SK-N-SH treated with all-trans-retinoic acid at 6 μM for 48 hours (cell line): ENCODE measurements at regions not wholly inside any gene's neighbourhood (a gene's known extent, or its start where the extent isn't known, plus 50 kb on each side); places are given as distances from the start of the nearest gene placed in this dataset.
A peak's percentile ranks its signal among the peaks of the same experiment; 100 is the strongest.

Experiments used
- ATAC-seq: fragments of 200-7000 bp; cut with Tn5 transposase; 3 replicates; pipeline ENCODE4 v1.9.1; 2020; ENCODE audit warnings: mild to moderate bottlenecking, moderate library complexity
- ARNTL ChIP-seq: fragments of 450-650 bp; formaldehyde crosslinking; IDR thresholded peaks from 2 replicates; pipeline ENCODE4 v1.5.0; 2020; ENCODE audit warnings: low read depth, mild to moderate bottlenecking, moderate library complexity, borderline replicate concordance
- CSDC2 ChIP-seq: fragments of 250-450 bp; sonication (Bioruptor Pico); IDR thresholded peaks from 2 replicates; pipeline ENCODE4 v1.5.0; 2020; ENCODE audit warnings: mild to moderate bottlenecking, moderate library complexity
- ESRRG ChIP-seq: fragments of 250-450 bp; sonication (Bioruptor Pico); IDR thresholded peaks from 2 replicates; pipeline ENCODE4 v1.6.1; 2021; ENCODE audit warnings: mild to moderate bottlenecking
- GLIS3 ChIP-seq: fragments of 250-450 bp; sonication (Bioruptor Pico); IDR thresholded peaks from 2 replicates; pipeline ENCODE4 v1.5.0; 2020; ENCODE audit warnings: mild to moderate bottlenecking, moderate library complexity
- OSR1 ChIP-seq: fragments of 250-450 bp; sonication (Bioruptor Pico); IDR thresholded peaks from 2 replicates; pipeline ENCODE4 v1.8.0; 2022; ENCODE audit warnings: moderate library complexity, mild to moderate bottlenecking, inconsistent platforms
- TCF4 ChIP-seq: fragments of 250-450 bp; sonication (Bioruptor Pico); IDR thresholded peaks from 2 replicates; pipeline ENCODE4 v1.8.0; 2021; ENCODE audit warnings: mild to moderate bottlenecking, moderate library complexity, borderline replicate concordance
- TOX ChIP-seq: fragments of 250-450 bp; sonication (Bioruptor Pico); IDR thresholded peaks from 2 replicates; pipeline ENCODE4 v1.8.0; 2021; ENCODE audit warnings: mild to moderate bottlenecking, moderate library complexity, borderline replicate concordance
- ZC3H10 ChIP-seq: fragments of 250-450 bp; sonication (Bioruptor Pico); IDR thresholded peaks from 2 replicates; pipeline ENCODE4 v1.5.1; 2021; ENCODE audit warnings: mild to moderate bottlenecking, moderate library complexity
- ZFP30 ChIP-seq: fragments of 450-650 bp; formaldehyde crosslinking; IDR thresholded peaks from 2 replicates; pipeline ENCODE4 v1.5.0; 2022; ENCODE audit warnings: mild to moderate bottlenecking, moderate library complexity
- ZNF8 ChIP-seq: fragments of 450-650 bp; formaldehyde crosslinking; IDR thresholded peaks from 2 replicates; pipeline ENCODE4 v1.5.0; 2020; ENCODE audit warnings: mild to moderate bottlenecking, moderate library complexity
- TF ChIP-seq, protein P1 (sequence below): fragments of 250-450 bp; sonication (Bioruptor Pico); IDR thresholded peaks from 2 replicates; pipeline ENCODE4 v1.5.1; 2021; ENCODE audit warnings: mild to moderate bottlenecking, moderate library complexity
- TF ChIP-seq, protein P2 (sequence below): fragments of 250-450 bp; sonication (Bioruptor Pico); IDR thresholded peaks from 2 replicates; pipeline ENCODE4 v1.8.0; 2021; ENCODE audit warnings: low read depth, mild to moderate bottlenecking, moderate library complexity, borderline replicate concordance
- TF ChIP-seq, protein P3 (sequence below): fragments of 250-450 bp; sonication (Bioruptor Pico); IDR thresholded peaks from 2 replicates; pipeline ENCODE4 v1.5.0; 2020; ENCODE audit warnings: mild to moderate bottlenecking, moderate library complexity

DNA sequence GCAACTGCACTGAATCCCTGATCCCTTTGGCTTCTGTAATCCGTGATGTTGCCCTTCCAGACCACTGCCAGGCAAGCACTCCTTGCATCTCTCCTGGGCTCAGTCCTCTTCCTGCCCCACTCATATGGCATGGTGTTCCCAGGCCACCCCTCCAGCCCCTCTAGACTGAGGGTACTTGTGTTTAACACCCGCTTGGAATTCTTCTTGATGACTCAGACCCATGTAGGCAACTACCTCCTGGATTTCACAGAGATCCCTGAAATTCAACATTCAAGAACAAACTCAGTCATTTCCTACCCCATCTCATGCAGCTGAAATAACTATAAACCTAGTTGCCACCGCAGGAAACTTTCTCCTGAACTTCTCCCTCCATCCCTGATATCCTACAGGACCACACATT, 541.9 kb upstream of the CDH11 start:
- no peak for ATAC-seq
- TF ChIP-seq ESRRG (CRISPR knock-in tag) (no peak), ZC3H10 (CRISPR knock-in tag) (no peak), GLIS3 (CRISPR knock-in tag) (no peak)
- TF ChIP-seq, protein P1, sequence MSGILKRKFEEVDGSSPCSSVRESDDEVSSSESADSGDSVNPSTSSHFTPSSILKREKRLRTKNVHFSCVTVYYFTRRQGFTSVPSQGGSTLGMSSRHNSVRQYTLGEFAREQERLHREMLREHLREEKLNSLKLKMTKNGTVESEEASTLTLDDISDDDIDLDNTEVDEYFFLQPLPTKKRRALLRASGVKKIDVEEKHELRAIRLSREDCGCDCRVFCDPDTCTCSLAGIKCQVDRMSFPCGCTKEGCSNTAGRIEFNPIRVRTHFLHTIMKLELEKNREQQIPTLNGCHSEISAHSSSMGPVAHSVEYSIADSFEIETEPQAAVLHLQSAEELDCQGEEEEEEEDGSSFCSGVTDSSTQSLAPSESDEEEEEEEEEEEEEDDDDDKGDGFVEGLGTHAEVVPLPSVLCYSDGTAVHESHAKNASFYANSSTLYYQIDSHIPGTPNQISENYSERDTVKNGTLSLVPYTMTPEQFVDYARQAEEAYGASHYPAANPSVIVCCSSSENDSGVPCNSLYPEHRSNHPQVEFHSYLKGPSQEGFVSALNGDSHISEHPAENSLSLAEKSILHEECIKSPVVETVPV (CRISPR knock-in tag): no peak
- TF ChIP-seq, protein P2, sequence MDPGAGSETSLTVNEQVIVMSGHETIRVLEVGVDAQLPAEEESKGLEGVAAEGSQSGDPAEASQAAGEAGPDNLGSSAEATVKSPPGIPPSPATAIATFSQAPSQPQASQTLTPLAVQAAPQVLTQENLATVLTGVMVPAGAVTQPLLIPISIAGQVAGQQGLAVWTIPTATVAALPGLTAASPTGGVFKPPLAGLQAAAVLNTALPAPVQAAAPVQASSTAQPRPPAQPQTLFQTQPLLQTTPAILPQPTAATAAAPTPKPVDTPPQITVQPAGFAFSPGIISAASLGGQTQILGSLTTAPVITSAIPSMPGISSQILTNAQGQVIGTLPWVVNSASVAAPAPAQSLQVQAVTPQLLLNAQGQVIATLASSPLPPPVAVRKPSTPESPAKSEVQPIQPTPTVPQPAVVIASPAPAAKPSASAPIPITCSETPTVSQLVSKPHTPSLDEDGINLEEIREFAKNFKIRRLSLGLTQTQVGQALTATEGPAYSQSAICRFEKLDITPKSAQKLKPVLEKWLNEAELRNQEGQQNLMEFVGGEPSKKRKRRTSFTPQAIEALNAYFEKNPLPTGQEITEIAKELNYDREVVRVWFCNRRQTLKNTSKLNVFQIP (CRISPR knock-in tag): no peak

DNA sequence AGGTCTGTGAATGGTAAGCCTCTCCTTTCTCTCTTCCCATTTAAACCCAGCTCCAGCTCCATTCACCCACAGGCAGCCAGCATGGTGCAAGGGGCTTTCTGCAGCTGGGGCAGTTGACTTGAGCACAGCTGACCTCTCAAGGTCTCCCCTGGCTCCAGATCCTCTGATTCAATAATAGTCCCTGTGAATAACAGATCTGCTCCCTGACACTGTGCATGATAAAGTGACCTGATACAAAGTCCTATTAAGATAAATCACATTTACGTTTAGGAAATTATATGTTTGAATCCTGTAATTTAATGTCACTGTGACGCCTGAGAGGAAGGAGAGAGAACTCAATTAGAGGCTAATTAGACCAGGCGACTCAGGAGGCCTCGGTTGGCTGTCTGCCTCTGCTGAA, 540.4 kb upstream of the CDH11 start:
- TF ChIP-seq, protein P1 (CRISPR knock-in tag): peak; percentile 62; the same call in 1 of the 2 replicates
- TF ChIP-seq, protein P3, sequence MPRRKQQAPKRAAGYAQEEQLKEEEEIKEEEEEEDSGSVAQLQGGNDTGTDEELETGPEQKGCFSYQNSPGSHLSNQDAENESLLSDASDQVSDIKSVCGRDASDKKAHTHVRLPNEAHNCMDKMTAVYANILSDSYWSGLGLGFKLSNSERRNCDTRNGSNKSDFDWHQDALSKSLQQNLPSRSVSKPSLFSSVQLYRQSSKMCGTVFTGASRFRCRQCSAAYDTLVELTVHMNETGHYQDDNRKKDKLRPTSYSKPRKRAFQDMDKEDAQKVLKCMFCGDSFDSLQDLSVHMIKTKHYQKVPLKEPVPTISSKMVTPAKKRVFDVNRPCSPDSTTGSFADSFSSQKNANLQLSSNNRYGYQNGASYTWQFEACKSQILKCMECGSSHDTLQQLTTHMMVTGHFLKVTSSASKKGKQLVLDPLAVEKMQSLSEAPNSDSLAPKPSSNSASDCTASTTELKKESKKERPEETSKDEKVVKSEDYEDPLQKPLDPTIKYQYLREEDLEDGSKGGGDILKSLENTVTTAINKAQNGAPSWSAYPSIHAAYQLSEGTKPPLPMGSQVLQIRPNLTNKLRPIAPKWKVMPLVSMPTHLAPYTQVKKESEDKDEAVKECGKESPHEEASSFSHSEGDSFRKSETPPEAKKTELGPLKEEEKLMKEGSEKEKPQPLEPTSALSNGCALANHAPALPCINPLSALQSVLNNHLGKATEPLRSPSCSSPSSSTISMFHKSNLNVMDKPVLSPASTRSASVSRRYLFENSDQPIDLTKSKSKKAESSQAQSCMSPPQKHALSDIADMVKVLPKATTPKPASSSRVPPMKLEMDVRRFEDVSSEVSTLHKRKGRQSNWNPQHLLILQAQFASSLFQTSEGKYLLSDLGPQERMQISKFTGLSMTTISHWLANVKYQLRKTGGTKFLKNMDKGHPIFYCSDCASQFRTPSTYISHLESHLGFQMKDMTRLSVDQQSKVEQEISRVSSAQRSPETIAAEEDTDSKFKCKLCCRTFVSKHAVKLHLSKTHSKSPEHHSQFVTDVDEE (CRISPR knock-in tag): 0 out of 2 replicates have a peak, but pooled peaks have one; percentile 54
- TF ChIP-seq ZNF8 (CRISPR knock-in tag) (no peak), ARNTL (CRISPR knock-in tag) (no peak), GLIS3 (CRISPR knock-in tag) (no peak), TCF4 (CRISPR knock-in tag) (peak; percentile 76), OSR1 (no peak)
- TF ChIP-seq, all 23 proteins: peak for 3
- ATAC-seq: no peak

DNA sequence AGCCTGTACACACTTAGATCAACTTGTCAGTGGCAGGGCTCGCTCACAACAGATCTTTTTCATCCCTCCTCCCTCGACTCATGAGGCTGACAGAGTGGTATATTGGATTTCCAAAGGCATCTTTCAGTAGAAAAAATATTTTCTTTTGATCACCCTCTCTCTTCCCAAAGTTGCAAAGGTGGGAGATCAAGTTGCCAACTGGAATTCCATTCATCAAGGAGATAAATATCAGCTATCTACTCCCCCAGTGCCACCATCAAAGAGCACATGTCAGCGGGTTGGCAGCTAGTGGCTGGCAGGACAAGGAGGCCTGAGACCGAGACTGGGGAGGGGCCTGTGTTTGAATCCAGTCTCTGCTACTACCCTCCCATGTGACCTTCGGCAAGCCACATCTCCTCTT, 539.7 kb upstream of the CDH11 start:
- ATAC-seq: no peak

More for the DNA sequence above, 539.7 kb upstream of the CDH11 start:
- no peak for TF ChIP-seq GLIS3 (CRISPR knock-in tag)
- TF ChIP-seq, protein P3 (CRISPR knock-in tag): no peak
- TF ChIP-seq ESRRG (CRISPR knock-in tag): no peak
- no peak for TF ChIP-seq ZFP30 (CRISPR knock-in tag)
- TF ChIP-seq, protein P1 (CRISPR knock-in tag): no peak
- no peak for TF ChIP-seq TOX
- TF ChIP-seq, protein P2 (CRISPR knock-in tag): no peak
- no peak for TF ChIP-seq CSDC2 (CRISPR knock-in tag)
